Islet precursor cell (in vitro differentiated cells): ENCODE measurements at regions not wholly inside any gene's neighbourhood (a gene's known extent, or its start where the extent isn't known, plus 50 kb on each side); places are given as distances from the start of the nearest gene placed in this dataset.
A peak's percentile ranks its signal among the peaks of the same experiment; 100 is the strongest.

ENCODE experiments used
- DNase-seq: peaks from one replicate; pipeline ENCODE4 v3.0.0-alpha.2; 2018

DNA sequence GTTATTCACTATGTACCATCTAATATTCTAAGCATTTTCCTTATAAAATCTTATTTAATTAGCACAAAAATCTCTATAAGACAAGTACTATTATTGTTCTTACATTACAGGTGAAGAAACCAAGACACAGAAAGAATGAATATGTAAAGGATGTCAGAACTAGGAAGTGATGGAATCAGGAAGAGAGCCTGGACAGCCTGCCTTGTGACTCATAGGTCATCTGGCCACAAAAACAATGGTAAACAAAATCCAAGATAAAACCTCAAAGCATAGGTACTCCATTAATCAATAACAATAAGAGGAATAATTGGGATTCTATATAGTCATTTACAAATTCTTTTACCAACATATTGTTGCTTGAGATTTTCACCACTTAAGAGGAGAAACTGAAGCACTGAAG, 505.4 kb upstream of the PIK3C3 start:
- DNase-seq: no peak

DNA sequence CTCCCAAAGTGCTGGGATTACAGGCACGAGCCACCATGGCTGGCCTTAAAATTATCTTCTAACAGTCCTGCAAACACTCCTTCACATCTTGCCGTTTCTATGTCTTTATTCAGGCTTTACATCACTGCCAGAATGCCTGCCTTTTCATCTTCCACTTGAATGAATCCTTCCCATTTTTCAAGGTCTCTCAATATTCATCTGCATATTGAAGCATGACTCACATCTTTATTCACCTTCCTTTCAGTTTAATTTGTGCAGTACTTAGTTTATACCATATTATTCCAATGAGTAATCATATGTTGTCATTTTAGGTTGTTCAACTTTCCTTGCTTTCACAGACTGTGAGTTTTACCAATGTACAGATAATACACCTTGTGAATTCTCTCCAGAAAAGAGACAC, 510.1 kb upstream of the PIK3C3 start:
- DNase-seq: no peak

DNA sequence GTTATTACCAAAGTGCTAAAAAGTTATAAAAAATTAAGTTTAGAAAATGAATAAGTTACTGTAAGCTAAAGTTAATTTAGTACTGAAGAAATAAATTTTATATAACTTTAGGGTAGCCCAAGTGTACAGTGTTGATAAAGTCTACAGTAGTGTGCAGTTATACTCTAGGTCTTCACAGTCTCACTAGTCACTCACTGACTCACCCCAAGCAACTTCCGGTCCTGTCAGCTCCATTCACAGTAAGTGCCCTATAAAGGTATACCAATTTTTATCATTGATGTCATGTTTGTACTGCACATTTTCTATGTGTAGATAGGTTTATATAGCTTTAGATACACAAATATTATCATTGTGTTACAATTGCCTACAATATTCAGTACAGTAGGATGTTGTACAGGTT, 518.3 kb upstream of the PIK3C3 start:
- DNase-seq: no peak

DNA sequence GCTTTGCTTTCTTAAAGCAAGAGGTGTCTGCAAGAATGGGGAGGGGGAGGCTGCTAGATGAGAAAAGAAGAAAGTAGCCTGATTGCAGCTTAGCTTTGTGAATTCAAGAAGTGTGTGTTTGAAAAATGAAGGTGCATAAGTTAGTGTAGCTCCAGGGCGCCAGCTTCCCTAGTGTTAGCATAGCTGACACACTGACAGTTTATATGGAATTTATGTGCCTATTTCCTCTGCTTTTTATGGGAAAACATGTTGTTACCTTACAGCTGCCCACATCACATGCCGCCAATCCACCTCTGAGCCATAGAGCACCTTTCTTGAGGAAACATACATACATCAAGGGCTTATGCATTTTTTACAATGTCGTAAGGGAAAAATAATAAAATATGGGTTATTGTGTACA, 536.4 kb upstream of the PIK3C3 start:
- no peak for DNase-seq

DNA sequence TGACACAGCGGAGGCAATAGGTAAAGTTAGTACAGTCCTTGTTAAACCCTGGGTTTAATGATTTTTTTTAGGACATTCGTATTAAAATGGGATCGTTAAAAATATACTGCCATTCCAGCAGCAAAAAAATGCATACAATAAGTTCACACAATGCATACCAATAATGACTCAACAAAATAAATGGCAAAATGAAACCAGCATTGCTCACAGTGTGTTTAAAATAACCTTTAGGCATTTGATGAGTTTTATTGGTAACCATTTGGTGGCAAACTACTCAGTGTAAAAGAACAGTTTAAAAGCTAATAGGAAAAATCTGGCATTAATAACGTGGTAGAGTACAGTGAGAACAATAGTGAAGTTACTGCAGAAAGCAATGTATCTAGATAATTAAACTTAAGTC, 539.0 kb upstream of the PIK3C3 start:
- no peak for DNase-seq

DNA sequence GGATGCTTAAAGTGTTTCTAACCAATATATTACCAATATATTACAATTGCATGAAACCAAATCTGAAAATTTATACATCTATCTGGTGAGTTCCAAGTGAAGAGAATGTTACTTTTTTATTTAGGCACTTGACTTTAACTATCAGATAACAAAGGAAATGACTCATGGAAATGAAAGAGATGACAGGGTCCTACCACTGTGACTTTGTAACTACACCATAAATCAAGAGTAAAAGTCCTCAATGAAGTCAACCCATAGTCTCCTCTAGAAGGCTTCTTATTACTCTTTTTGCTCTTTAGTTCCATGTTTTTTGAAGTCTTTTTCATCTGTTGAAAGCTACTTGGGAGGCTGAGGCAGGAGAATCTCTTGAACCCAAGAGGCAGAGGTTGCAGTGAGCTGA, 545.0 kb upstream of the PIK3C3 start:
- DNase-seq: no peak

DNA sequence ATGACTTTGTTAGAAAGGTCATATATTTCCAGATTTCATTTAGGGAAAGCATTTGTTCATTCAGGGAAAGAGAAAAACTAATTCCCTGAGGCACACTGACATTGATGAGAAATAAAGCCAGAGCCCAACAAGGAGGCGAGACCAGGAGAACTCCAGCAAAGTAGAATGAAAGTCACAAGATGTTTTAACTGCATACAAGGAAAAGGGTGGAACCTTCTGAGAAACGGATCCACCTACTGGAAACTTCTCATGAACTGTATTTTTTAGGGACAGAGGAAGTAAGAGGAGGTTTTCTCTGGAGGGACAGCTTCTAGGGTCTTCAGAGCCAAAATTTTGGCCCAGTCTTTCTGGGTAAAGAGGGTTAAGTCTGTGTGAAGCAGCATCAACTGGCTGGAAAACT, 548.2 kb upstream of the PIK3C3 start:
- DNase-seq: no peak

DNA sequence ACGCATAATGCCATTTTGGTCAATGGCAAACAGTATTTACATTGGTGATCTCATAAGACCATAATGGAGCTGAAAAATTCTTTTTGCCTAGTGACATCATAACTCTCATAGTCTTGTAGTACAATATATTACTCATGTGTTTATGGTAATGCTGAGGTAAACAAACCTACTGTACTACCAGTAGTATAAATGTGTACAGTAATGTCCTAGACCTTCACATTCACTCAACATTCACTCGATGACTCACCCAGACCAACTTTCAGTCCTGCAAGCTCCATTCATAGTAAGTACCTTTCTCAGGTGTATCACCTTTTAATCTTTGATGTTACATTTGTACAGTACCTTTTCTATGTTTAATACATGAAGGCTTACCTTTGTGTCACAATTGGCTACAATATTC, 558.2 kb upstream of the PIK3C3 start:
- no peak for DNase-seq

DNA sequence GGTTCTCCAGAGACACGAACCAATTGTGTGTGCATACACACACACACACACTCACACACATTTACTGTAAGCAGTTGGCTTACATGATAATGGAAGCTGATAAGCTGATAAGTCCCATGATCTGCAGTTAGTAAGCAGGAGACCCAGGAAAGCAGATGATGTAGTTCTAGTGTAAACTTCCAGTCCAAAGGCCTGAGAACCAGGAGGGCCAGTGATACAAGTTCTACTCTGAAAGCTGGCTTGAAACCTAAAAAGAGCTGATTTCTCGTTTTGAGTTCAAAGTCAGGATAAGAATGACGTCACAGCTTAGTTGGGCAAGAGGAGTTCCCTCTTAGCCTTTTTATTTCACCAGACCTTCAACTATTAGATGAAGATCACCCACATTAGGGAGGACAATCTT, 558.8 kb upstream of the PIK3C3 start:
- no peak for DNase-seq

DNA sequence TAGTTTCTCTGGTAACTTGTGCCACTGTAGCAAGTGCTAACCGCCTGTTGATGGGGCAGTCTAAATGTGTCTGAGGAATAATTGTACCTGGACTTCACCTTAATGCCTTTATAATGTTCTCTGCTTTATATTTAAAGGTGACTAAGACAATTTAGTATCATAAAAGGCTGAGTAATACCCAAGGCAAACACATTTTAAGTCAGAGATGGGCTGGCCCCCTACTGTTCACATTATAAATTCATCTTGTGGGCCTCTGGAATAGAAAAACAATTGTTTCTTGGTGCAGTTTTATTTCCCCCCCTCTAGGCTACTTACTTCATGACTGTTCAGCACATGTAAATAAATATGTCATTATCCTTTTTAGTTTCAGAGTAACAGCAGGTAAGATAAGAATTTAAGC, 559.3 kb upstream of the PIK3C3 start:
- no peak for DNase-seq

DNA sequence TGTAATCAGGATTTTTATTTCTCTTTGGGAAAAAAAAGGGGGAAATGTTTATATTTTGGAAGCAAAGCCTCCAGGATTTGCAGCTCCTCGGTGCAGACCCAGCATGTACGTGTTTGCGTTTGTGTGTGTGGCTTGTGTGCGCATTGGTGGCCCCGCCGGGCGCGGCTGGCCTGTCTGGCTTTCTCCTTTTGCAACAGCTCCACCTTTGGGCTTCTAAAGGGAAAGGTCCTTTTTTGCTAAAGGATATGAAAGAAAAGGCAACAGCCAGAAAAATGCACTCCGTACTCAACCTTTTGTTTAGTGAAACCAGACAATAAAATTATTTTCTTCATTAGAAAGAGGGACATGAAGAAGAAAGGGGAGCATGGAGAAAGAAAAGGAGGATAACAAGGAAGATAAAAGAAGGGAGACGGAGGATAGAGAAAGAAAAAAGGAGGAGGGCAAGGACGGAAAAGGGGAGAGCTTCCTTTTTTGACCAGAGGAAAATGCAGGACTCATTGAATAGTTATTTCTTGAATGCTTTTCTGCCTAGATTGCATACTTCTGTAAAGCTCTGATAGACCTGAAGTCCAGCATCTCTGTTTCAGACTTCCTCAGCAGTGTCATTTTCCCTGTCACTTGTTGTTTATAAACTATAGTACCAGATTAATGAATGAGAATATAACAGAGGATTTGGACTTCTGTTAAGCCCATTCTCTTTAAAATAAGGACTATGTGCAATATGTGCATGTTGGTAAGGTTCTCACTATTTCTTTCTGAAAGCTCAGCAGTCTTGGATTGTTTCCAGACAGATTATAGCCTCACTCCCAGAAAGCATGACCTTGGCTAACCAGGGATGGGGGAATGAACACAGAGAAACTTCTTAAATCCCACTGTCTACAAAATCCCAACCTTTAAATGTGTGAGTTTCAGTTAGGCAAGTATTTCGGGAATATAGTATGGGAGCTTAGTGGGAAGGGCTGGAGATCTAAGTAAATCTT, 563.1 kb upstream of the PIK3C3 start:
- peak; percentile 88 for DNase-seq

DNA sequence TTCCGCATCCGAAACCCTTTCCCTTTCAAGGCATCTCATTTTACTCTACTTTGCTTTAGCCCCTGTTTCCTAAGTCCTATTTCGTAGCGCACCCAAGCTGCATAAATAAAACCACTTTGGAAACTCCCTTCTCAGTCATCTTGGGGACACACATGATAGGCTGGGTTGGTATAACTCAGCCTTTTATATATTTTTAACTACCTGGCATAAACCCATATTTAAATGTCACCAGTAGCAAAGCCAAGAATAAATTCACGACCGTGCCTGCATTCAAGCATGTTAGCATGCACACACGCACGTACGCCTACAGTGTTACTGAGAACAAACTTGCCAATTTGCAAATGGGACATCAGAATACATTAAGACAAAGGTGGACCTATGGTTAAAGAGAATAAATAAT, 564.7 kb upstream of the PIK3C3 start:
- DNase-seq: no peak

DNA sequence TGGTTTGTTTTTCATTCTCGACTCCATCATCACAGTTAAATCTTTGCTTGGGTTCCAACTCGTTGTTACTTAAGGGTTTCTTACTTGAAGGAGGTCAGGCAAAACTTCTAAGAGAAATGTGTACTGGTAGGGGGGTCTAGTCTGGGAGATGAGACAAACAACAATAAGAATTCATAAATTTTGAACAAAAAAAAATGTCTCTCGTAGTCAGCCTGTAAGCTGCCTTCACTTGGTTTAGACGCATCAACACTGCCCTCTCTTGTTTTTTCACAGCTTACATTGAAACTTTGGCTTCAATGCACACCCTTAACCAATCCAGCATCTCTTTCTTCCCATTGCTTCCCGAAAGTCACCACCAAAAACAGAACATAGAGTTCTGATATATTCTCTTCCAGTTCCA, 576.4 kb upstream of the PIK3C3 start:
- no peak for DNase-seq

DNA sequence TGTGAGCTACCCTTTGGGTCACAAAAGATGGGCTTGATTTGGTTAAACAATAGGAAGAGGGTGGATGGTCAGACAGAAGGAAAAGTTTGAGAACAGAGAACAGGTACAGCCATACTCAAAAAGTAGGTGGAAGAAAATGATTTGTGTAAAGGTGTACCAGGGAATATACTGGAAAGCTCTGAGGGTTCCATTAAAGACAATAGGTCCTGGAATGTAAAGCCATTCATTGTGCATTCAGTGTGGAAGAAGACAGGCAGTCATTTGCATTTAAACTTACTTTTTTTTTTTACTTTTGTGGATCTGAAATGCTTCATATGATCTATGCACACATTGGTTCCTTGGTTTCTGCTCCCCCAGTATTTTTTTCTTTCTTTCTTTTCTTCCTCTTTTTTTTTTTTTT, 581.4 kb upstream of the PIK3C3 start:
- no peak for DNase-seq

DNA sequence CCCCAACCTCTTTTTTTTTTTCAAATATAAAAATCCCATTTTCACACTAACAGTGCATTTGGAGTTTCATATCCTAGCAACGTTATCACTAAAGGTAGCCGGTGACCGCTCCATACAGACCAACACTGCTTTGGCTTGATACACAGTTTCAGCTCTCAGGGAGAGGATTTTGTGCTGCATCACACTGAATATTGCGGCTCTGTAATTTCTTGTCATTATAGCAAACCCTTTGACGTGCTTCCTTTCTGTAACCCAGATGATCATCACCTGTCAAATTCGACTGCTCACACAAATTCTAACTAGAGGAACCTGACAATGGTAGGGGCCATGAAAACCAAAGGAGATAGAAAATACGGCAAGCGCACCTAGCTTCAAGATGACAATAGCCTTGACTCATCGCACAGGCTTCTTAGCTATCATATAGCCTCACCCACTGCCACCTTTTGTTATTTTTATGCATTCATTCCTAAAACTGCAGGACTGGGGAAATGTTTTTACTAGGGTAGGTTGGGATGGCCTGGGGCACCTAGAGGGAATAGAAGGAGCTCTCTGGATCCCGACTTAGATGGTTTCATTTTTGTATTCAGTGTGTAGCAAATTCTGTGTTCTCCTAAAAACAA, 582.9 kb upstream of the PIK3C3 start:
- no peak for DNase-seq

DNA sequence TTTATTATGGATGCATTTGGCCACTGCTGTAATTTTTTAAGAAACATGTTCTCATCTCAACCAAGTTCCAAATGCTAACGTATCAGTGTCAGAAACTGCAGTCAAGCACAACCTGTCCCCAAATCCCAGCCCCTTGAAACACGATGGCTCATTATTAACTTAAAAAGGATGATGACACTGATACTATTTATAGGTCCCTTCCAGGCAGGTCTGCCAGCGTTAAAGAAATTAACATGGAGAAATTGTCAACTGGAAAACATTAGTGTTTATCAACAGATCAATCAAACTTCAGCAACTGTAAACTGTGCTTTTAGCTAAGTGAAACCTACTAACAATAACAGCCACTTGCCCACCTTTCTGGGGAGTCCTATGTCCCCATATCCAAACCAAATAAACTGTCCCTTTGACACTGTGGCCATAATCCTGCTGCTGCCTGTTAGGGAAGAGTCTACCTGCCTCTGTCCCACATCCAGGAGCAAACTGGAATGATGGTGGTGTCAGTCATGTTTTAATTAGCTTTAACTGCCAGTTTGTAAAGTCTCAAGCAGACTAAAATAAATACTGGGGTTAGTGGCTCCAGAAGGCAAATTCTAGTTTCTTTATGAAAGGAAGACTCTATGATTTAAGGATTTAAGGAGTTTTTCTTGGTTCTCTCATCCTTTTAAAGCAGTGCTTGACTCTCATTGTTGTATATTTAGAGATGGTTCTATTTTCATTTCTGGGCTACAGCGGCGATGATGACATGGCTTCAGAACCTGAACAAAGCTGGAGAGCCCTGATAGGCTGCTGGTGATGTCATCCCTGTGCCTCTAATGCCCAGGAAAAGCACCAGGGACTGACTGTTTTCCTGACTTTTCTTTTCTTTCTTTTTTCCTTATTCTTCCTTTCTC, 583.6 kb upstream of the PIK3C3 start:
- no peak for DNase-seq

DNA sequence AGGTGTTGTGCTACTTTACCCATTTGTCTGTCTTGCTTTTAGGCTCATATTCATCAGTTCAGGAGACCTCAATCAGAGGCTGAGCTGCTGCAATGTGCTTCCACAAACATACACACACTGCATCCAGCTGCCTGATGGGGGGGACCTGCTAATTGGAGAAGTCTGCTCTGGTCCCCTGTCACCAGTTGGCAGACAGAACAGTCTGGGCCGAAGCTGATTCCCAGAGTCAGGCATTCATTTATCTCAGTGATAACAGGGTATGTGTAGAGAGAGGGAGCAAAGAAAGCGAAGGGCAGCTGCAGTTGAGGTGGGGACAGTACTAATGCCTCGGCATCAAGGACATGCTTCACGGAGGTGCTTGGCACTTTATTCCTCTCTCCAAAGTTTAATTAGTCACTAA, 584.3 kb upstream of the PIK3C3 start:
- DNase-seq: no peak

DNA sequence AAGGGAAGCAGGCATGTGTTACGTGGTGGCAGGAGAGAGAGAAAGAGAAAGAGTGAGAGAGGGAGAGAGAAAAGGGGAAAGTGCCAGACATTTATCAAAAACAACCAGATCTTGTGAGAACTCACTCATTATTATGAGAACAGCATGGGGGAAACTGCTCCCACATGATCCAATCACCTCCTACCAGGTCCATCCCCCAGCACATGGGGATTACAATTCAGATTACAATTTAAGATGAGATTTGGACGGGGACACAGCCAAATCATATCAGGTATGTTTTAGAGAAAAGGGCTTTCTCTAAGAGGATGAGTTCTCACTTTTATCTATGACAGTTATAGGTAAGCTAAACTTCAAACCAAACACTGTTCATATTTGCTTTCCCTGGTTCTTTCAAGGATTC, 597.3 kb upstream of the PIK3C3 start:
- no peak for DNase-seq

DNA sequence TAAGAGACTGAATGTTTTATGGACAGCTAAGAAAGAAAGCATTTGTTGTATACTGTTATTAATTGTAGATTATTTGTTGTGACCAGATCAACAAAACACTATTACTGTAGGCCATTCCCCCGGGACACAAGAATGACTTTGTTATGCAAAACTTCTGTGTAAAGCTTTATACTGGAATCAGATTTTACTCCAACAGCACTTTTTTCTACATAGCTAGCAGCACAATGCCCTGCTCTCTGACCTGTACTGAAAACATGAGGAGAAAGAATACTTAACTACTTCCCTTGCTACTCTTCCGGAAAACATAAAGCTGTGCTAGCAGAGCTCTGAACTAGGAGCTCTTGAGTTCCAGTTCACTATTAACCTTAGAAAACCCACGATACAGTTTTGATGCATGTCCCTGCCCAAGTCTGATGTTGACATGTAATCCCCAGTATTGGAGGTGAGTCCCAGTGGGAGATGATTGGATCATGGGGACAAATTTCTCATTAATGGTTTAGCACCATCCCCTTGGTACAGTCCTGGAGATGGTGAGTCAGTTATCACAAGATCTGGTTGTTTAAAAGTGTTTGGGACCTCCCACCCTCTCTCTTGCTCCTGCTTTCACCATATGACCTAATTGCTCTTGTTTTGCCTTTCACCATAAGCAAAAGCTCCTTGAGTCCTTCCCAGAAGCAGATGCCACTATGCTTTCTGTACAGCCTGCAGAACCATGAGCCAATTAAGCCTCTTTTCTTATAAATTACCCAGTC, 601.1 kb upstream of the PIK3C3 start:
- DNase-seq: no peak

DNA sequence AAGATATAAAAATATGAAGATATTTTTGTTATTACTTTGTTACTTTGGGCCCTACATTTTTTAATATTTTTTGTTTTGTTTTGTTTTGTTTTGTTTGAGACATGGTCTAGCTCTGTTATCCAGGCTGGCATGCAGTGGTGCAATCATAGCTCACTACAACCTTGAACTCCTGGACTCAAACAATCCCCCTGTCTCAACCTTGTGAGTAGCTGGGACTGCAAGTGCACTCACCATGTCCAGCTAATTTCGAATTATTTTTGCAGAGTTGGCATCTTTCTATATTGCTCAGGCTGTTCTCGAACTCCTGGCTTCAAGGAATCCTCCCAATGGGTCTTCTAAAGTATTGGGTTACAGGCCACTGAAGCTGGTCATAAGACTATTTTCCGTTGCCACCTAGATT, 603.6 kb upstream of the PIK3C3 start:
- no peak for DNase-seq

DNA sequence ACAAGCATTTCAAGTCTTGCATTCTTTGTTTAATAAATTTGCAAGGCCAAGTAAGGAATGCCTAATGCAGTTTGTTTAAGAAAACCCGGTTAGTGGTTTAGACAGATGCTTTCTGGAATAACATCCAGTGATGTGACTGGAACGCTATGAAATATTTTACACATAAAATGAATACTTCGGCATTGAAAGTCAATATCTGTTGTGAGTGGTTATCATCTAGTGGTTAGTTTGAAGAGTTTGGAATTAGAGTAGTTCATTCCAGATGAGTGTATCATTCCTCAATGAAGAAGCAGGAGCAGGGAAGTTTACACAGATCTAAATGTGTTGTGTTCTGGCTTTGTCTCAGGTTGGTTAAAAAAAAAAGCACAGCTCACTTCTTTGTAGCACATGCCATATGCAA, 608.0 kb upstream of the PIK3C3 start:
- DNase-seq: no peak

DNA sequence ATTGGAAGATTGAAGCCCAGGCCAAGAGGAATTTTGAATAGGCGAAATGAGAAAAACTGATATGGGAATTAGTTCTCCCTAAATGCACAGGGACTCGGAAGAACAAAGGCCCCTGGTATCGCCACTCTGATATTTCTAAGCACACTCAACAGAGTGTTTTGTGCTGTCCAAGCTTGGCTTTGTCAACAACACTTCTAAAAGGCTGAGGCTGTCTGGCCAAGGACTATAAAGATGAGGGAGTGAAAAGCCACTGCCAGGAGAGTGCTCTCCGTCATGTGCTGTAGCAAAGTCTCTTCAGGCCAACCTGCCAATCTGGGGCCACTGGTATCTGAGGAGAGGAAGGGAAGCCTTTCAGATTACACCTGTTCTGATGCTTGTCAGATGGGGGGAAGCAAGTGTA, 611.2 kb upstream of the PIK3C3 start:
- no peak for DNase-seq

DNA sequence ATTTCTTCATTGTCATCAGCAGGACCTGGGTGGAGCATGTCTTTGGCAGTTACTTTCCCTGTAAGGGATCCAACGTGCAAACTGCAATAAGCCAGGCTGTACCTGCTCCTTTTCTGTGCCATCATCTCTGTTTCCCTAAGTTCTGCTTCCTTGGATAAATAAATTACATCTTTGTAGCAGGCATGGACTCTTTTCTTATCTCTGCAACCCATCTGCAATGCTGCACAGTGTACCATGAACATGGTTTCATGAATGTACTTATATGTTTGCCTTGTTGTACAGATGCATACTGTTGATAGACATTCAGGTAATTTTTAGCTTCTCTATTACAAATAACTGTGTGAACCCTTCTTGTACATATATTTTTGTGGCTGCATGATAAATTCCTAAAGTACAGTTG, 616.7 kb upstream of the PIK3C3 start:
- DNase-seq: no peak
